CD4-positive, alpha-beta T cell treated with Interleukin-1 beta for 1 hour (primary cell): ENCODE measurements at regions not wholly inside any gene's neighbourhood (a gene's known extent, or its start where the extent isn't known, plus 50 kb on each side); places are given as distances from the start of the nearest gene placed in this dataset.
"Not testable (repeated sequence)": the region's sequence is repeated elsewhere in the genome, so short reads cannot be mapped to it uniquely, and the experiment has no call there.

Experiments
- DNase-seq, 2 donors: peaks; one replicate each; pipeline ENCODE4 v3.0.0-alpha.2; 2020 to 2022

DNA sequence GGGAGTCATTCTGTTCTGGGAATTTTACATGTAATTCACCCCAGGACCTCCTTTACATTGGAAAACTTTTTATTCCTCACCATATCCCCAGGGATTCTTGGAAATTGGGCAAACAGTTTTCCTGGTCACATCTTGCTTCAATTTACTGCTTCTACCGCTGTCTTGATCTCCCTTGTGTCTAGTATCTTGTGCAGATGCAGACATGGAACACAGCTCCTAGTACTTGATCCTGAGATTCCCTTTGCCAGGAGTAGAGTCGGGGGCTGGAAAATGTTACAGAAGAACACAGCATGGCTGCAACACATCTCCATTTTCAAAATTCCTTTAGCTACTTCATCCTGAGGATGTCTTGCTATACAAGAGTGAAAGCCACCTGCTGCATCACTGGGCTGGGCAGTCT is 472.8 kb downstream of the PLCL1 start:
- no peak for DNase-seq

DNA sequence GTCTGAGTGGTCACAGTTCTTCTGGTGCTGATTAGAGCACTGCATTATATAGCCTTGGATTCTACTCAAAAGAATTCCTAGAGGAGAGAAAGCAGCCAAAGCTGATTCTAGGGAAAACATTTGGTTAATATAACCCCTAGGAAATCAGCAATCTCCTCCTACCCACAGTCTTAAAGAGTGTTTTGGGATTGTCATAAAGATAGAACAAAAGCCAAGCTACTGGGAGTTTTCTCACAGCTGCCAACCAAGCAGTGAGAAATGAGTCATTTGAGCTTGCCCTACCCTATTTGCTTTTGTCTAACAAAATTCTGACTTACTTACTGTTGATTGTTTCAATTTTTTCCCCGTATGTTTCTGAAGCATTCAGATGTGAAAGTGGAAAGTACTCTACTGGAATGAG is 469.3 kb downstream of the PLCL1 start:
- no peak for DNase-seq

DNA sequence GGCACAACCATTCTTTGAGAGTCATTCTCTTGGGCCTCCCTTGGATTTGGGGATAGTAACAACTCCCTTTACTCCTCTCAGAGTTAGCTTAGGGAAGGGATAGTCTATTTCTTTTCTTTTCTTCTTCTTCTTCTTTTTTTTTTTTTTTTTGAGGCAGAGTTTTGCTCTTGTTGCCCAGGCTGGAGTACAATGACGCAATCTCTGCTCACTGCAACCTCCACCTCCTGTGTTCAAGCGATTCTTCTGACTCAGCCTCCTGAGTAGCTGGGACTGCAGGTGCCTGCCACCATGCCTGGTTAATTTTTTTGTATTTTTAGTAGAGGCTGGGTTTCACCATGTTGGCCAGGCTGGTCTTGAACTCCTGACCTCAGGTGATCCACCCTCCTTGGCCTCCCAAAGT is 465.8 kb downstream of the PLCL1 start:
- not testable (repeated sequence) for DNase-seq

- no peak for DNase-seq
Observed at GRCh38 chr2:198268519-198268918, 464.1 kb downstream of the PLCL1 start.

DNA sequence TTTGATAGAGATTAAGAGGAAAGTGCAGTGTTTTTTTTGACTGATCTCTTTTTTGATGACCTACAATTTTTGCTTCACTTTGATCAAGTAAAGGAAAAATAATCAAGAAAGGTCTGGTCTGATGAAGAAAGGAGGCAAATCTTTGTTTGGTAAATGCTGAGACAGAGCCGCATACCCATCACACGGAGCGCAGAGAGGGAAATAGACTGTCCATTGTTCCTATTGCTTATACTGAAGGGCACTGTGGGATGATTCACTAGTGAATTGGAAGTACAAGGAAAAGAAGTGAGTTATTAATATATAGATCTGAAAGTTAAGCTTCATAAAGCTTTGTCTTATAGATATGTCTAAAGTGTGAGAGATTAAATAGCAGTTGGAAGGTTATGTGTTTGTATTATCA is 455.1 kb downstream of the PLCL1 start:
- no peak for DNase-seq

DNA sequence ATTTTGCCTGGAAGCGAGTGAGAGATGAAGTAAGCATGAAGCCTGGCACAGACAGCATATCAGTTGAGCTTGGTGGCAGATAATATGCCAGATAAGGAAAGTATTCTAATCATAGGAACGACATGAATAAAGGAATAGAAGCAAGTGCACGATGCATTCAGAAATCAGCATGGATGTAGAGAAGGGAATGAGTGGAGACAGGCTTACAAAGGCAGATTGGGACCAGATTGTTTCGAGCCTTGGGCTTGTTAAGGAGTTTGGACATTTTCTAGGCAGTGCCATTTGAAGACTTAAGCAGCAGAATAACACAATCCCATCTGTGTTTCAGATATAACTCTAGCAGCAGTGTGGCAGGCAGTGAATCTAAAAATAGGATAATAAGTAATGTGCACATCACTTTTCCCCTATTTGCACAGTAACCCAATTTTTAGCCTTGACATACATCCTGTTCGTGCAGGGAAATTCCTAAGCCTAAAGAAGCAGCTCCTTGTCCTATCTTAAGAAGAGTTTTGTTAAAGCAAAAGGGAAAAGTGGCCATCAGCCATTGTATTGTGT is 450.2 kb downstream of the PLCL1 start:
- no peak for DNase-seq

GRCh38 chr2:198253995-198254394 is 449.6 kb downstream of the PLCL1 start:
- no peak for DNase-seq

- DNase-seq: no peak
Observed at GRCh38 chr2:198252472-198252871, 448.1 kb downstream of the PLCL1 start.

DNA sequence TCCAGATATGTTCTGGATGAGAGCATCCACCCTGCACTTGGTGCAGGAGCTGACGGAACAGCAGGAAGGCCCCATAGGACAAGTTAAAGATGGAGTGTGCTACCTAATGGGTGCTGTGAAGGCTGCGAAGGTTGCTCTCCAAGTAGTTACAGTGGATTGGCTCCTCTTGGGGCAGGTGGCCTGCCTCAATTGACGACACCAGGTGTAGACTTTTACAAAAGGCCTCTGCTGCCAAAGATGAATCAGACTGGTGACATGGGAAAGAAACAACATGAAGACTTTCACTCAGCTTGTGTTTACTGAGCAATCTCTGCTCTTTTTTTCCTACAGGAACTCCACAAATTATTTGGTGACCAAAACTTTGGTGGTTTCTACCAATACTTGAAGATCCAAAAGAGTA is 437.7 kb downstream of the PLCL1 start:
- DNase-seq: no peak

- no peak for DNase-seq
Observed at GRCh38 chr2:198238429-198238828, 434.0 kb downstream of the PLCL1 start.

DNA sequence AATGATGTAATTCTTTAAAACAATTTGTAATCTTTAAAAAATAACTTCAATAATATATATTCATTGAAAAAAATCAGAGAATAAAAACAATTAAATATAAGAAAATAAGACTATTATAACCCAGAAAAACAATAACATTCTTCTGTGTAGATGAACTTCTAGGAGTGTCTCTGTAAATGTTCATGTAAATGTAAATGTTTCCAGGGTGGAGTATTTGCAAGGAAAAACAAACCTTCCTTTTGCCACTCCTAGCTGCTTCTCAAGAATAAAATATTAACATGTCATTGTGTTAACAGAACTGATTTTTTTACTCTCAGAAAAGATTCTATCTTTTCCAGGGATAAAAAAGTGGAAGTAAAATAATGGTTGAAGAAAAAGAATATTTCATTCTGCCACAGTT is 431.9 kb downstream of the PLCL1 start:
- no peak for DNase-seq

- DNase-seq: no peak
Observed at GRCh38 chr2:198232281-198232680, 427.9 kb downstream of the PLCL1 start.

- DNase-seq: no peak
Observed at GRCh38 chr2:198231562-198231961, 427.2 kb downstream of the PLCL1 start.

GRCh38 chr2:198220763-198221610 is 416.6 kb downstream of the PLCL1 start:
- DNase-seq: no peak

DNA sequence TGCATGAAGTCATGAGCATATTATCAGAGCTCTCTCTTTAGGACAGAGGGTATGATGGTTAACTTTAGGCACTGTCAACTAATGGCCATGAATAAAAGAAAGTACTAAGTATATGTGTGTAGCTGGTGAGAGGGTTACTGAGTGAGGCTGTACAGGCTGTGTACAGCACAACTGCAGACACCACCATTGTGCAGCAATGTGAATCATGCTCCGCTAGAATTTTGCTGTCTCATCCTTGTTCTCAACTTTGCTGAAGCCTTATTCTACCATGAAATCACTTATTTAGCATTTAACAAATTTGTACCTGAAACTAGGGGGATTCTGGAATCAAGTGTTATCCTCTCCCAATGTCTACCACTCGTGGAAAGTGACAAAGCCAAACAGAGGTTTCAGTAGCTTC is 414.9 kb downstream of the PLCL1 start:
- no peak for DNase-seq

- no peak for DNase-seq
Observed at GRCh38 chr2:198214114-198214596, 409.8 kb downstream of the PLCL1 start.

- DNase-seq: no peak
Observed at GRCh38 chr2:198213253-198213652, 408.9 kb downstream of the PLCL1 start.

DNA sequence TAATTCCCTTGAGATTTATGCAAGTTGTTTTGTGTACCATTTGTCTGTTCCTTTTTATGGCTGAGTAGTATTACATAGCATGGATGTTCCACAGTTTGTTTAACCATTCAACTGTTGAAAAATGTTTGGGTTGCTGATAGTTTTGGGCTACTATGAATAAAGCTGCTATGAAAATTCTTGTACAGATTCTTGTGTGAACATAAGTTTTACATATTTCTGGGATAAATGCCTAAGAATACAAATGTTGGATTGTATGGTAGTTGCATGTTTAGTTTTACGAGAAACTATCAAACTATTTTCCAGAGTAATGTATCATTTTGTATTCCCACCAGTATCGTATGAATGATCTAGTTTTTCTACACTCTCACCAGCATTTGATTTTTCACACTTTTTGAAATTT is 407.3 kb downstream of the PLCL1 start:
- no peak for DNase-seq

- DNase-seq: no peak
Observed at GRCh38 chr2:198203336-198204069, 399.1 kb downstream of the PLCL1 start.
